Endothelial cell of umbilical vein (primary cell): ENCODE measurements at regions not wholly inside any gene's neighbourhood (a gene's known extent, or its start where the extent isn't known, plus 50 kb on each side); places are given as distances from the start of the nearest gene placed in this dataset.

Experiments used
- BruUV-seq: library from RNA; stranded (reverse); fragments of 400-500 nt; replicated peaks from 2 replicates; lab custom pipeline; 2021; lab: Mats Ljungman, UMichigan
- CTCF ChIA-PET: fragments of 300-600, 350-600 bp; sonication (Branson Sonifier 250); formaldehyde crosslinking; loops from one replicate; lab custom pipeline; 2021; ENCODE audit warnings: antibody characterized with exemption, inconsistent platforms; lab: Charles Lee
- POLR2A ChIA-PET: fragments of 300-600, 350-600 bp; sonication (Branson Sonifier 250); formaldehyde crosslinking; loops from one replicate; lab custom pipeline; 2021; ENCODE audit warnings: antibody characterized with exemption, inconsistent platforms; lab: Charles Lee
- DNase-seq: peaks from one replicate; pipeline ENCODE4 v3.0.0-alpha.2; 2011; ENCODE audit warnings: low read depth, low spot score
- FAIRE-seq: peaks from 2 replicates; lab custom pipeline; 2011; peaks lifted over from hg19 to GRCh38; lab: Jason Lieb, UNC
- H2AFZ ChIP-seq: 2 replicates; pipeline ENCODE4 v1.6.0; 2012; ENCODE audit warnings: low read depth, low read length, control low read depth, inconsistent platforms
- H3K27ac ChIP-seq: 2 replicates; pipeline ENCODE4 v1.5.1; 2011; ENCODE audit warnings: low read depth, mild to moderate bottlenecking, control low read depth, low read length, moderate library complexity; ENCODE audit not compliant: insufficient read depth
- H3K27me3 ChIP-seq, 2 experiments: 2 replicates each; pipeline versions ENCODE4 v1.6.0 to v1.6.1; 2011; ENCODE audit warnings: low read length in 2 of 2, mixed read lengths in 1 of 2; ENCODE audit not compliant: control insufficient read depth in 2 of 2, insufficient read depth in 2 of 2
- H3K36me3 ChIP-seq, 2 experiments: 2 replicates in 1 of 2; 3 replicates in 1 of 2; pipeline ENCODE4 v1.5.1; 2011; ENCODE audit warnings: low read length in 2 of 2, mild to moderate bottlenecking in 1 of 2, moderate library complexity in 1 of 2; ENCODE audit not compliant: control insufficient read depth in 2 of 2, insufficient read depth in 2 of 2; ENCODE audit errors: extremely low read depth in 1 of 2
- H3K4me1 ChIP-seq: 3 replicates; pipeline ENCODE4 v1.5.1; 2011; ENCODE audit warnings: mild to moderate bottlenecking, low read length; ENCODE audit not compliant: control insufficient read depth, insufficient read depth; ENCODE audit errors: extremely low read depth
- H3K4me2 ChIP-seq: 2 replicates; pipeline ENCODE4 v1.6.1; 2011; ENCODE audit warnings: low read length, control low read depth, mixed read lengths; ENCODE audit not compliant: insufficient read depth
- H3K4me3 ChIP-seq, 3 experiments: fragments of 200-600 bp in 1 of 3; sonication (generic), shearing (Covaris generic) in 1 of 3; replicated peaks in 1 of 3; 2 replicates each; pipeline ENCODE4 v1.5.1; 2011 to 2016; ENCODE audit warnings: control low read depth in 3 of 3, low read length in 3 of 3, mild to moderate bottlenecking in 2 of 3, inconsistent platforms in 1 of 3, low read depth in 1 of 3, moderate library complexity in 1 of 3; ENCODE audit not compliant: insufficient read depth in 1 of 3
- H3K79me2 ChIP-seq: 2 replicates; pipeline ENCODE4 v1.6.0; 2012; ENCODE audit warnings: low read length, inconsistent platforms; ENCODE audit not compliant: control insufficient read depth, insufficient read depth
- H3K9ac ChIP-seq: replicated peaks from 2 replicates; pipeline ENCODE3; 2011; ENCODE audit warnings: low read length, control low read depth; ENCODE audit not compliant: insufficient read depth; ENCODE audit errors: extremely low read depth
- H3K9me1 ChIP-seq: replicated peaks from 3 replicates; pipeline ENCODE4 v1.6.0; 2011; ENCODE audit warnings: mild to moderate bottlenecking, low read length; ENCODE audit not compliant: control insufficient read depth, insufficient read depth; ENCODE audit errors: extremely low read depth
- H3K9me3 ChIP-seq: replicated peaks from 2 replicates; pipeline ENCODE4 v1.5.1; 2012; ENCODE audit warnings: low read length, inconsistent platforms; ENCODE audit not compliant: control insufficient read depth, insufficient read depth
- H4K20me1 ChIP-seq: replicated peaks from 2 replicates; pipeline ENCODE3; 2011; ENCODE audit warnings: mild to moderate bottlenecking, low read length; ENCODE audit not compliant: control insufficient read depth, insufficient read depth; ENCODE audit errors: extremely low read depth
- EZH2 ChIP-seq: IDR thresholded peaks from 2 replicates; pipeline ENCODE4 v1.6.1; 2012; ENCODE audit warnings: borderline replicate concordance, low read depth, mild to moderate bottlenecking, moderate library complexity, low read length, inconsistent platforms; ENCODE audit not compliant: severe bottlenecking
- FOS ChIP-seq: IDR thresholded peaks from 2 replicates; pipeline ENCODE4 v1.6.1; 2011; ENCODE audit warnings: mild to moderate bottlenecking, low read length, moderate library complexity, borderline replicate concordance; ENCODE audit not compliant: insufficient read depth
- GATA2 ChIP-seq: IDR thresholded peaks from 2 replicates; pipeline ENCODE4 v1.7.0; 2011; ENCODE audit warnings: low read depth, mild to moderate bottlenecking, moderate library complexity, mixed read lengths, low read length; ENCODE audit not compliant: insufficient read length, insufficient read depth
- JUN ChIP-seq: IDR thresholded peaks from 2 replicates; pipeline ENCODE4 v1.6.1; 2011; ENCODE audit warnings: borderline replicate concordance, low read depth; ENCODE audit not compliant: insufficient read length, insufficient read depth
- MYC ChIP-seq: IDR thresholded peaks from one replicate; pipeline ENCODE4 v1.6.1; 2011; ENCODE audit warnings: mild to moderate bottlenecking, low read depth, low read length
- POLR2A ChIP-seq: IDR thresholded peaks from 2 replicates; pipeline ENCODE4 v1.6.1; 2012; ENCODE audit warnings: low read depth, mild to moderate bottlenecking, control low read depth, low read length
- POLR2AphosphoS5 ChIP-seq: IDR thresholded peaks from 2 replicates; pipeline ENCODE4 v1.6.1; 2012; ENCODE audit warnings: low read depth, mild to moderate bottlenecking, control low read depth, low read length, moderate library complexity; ENCODE audit not compliant: insufficient read depth
- dilution Hi-C: fragments of 300-500 bp; cut with MboI; formaldehyde crosslinking; loops from one replicate; pipeline ENCODE4 v1.15.0; 2019; ENCODE audit warnings: low sequenced_read_pairs; ENCODE audit not compliant: extremely low pct_ligation_motif_present
- intact Hi-C: fragments of 100-400 bp; cut with micrococcal nuclease; formaldehyde crosslinking; loops from one replicate; pipeline ENCODE4 v1.10.0; 2022
- TF ChIP-seq, protein P1 (sequence below): IDR thresholded peaks from 2 replicates; pipeline ENCODE4 v1.6.1; 2011; ENCODE audit not compliant: insufficient read depth, insufficient read length
- TF ChIP-seq, protein P2 (sequence below), 2 donors: IDR thresholded peaks; 1 replicate in 1 of 2; 2 replicates in 1 of 2; pipeline ENCODE4 v1.5.1; 2011; ENCODE audit warnings: low read length in 2 of 2, mild to moderate bottlenecking in 2 of 2, moderate library complexity in 2 of 2, control low read depth in 1 of 2, inconsistent platforms in 1 of 2, low read depth in 1 of 2; ENCODE audit not compliant: insufficient read depth in 1 of 2; ENCODE audit errors: extremely low read depth in 1 of 2

DNA sequence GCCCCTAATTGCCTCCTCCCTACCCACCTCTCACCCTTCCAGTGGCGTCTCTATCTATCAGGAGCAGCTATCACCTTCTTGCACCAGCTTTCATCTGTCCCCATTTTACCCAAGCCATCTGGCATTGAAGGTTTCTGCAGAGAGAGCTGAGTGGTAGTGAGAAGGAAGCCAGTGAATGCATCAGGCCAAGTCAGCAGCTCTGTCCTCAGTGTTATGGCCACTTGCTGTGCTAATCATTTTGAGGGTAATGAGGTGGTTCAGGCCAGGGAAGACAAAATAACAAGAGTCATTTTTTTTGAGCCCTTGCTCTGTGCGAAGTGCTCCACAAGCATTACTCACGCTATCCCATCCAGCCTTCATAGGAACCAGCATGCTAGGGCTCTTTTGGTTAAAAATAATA, 164.7 kb downstream of the SUDS3 start:
- no peak for FAIRE-seq
- Histone ChIP-seq H3K79me2 (no peaks in the 10 kb centered on the region), H3K27ac (no peak overlapping the region), H3K9me1 (no peaks in the 10 kb centered on the region), H3K27me3 (no peaks in the 10 kb centered on the region), H3K4me1 (no peaks in the 10 kb centered on the region), H4K20me1 (no peaks in the 10 kb centered on the region), H3K36me3 (no peaks in the 10 kb centered on the region), H3K9ac (no peak overlapping the region), H3K4me3 (no peak overlapping the region), H2AFZ (no peak overlapping the region), H3K9me3 (no peaks in the 10 kb centered on the region), H3K4me2 (no peak overlapping the region)
- no TSS peak for BruUV-seq
- intact Hi-C loops: no loop called here
- dilution Hi-C loops: no loop called here
- CTCF ChIA-PET: no interaction called here
- DNase-seq: no peak
- TF ChIP-seq, protein P1, sequence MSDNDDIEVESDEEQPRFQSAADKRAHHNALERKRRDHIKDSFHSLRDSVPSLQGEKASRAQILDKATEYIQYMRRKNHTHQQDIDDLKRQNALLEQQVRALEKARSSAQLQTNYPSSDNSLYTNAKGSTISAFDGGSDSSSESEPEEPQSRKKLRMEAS: no peak
- TF ChIP-seq POLR2A: no peak
- no peak for TF ChIP-seq MYC
- TF ChIP-seq GATA2: no peak
- TF ChIP-seq POLR2AphosphoS5: no peak
- TF ChIP-seq EZH2: no peak
- TF ChIP-seq JUN: no peak
- TF ChIP-seq, protein P2, sequence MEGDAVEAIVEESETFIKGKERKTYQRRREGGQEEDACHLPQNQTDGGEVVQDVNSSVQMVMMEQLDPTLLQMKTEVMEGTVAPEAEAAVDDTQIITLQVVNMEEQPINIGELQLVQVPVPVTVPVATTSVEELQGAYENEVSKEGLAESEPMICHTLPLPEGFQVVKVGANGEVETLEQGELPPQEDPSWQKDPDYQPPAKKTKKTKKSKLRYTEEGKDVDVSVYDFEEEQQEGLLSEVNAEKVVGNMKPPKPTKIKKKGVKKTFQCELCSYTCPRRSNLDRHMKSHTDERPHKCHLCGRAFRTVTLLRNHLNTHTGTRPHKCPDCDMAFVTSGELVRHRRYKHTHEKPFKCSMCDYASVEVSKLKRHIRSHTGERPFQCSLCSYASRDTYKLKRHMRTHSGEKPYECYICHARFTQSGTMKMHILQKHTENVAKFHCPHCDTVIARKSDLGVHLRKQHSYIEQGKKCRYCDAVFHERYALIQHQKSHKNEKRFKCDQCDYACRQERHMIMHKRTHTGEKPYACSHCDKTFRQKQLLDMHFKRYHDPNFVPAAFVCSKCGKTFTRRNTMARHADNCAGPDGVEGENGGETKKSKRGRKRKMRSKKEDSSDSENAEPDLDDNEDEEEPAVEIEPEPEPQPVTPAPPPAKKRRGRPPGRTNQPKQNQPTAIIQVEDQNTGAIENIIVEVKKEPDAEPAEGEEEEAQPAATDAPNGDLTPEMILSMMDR (IDR thresholded peaks at IDR 0.05; ENCODE audit: extremely low read depth in 1 of 2, insufficient read depth in 1 of 2, low read depth in 1 of 2, low read length in 2 of 2): no peak
- no peak for TF ChIP-seq FOS
- POLR2A ChIA-PET: no interaction called here
